HL-60/S4 (cell line): ENCODE measurements at regions not wholly inside any gene's neighbourhood (a gene's known extent, or its start where the extent isn't known, plus 50 kb on each side); places are given as distances from the start of the nearest gene placed in this dataset.
"Not testable (repeated sequence)": the region's sequence is repeated elsewhere in the genome, so short reads cannot be mapped to it uniquely, and the experiment has no call there.

Source experiments
- in situ Hi-C: fragments of 300-500 bp; cut with MboI; formaldehyde crosslinking; loops from 2 replicates; pipeline ENCODE4 v1.14.3; 2022; ENCODE audit warnings: low sequenced_read_pairs

DNA sequence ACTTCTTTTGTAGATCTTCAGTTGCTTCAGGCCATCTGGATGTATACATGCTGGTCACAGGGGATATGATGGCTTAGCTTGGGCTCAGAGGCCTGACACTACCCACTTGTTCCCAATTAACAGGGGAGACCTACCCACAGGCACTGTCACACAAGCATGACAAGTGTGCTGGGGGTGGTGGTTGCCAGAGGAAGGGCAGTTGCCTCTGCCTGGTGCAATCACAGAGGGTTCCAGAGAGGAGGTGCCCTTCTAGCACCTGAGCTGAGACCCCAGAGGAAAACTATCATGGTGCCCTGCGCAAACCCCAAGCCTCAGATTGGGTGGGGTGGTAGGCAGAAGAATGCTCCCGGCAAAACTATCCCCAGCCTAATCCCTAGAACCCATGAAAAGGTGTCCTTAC, 65.6 kb upstream of the NANOS1 start:
- in situ Hi-C loops, result no loop called here

DNA sequence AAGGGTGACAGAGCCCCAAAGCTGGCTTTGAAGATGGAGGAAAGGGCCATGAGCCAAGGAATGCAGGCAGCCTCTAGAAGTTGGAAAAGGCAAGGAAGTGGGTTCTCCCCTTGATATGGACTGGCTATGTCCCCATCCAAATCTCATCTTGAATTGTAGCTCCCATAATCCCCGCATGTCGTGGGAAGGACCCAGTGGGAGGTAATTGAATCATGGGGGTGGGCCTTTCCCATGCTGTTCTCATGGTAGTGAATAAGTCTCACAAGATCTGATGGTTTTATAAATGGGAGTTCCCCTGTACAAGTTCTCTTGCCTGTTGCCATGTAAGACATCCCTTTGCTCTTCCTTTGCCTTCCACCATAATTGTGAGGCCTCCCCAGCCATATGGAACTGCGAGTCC, 65.0 kb upstream of the NANOS1 start:
- in situ Hi-C loops, result not testable (repeated sequence)

DNA sequence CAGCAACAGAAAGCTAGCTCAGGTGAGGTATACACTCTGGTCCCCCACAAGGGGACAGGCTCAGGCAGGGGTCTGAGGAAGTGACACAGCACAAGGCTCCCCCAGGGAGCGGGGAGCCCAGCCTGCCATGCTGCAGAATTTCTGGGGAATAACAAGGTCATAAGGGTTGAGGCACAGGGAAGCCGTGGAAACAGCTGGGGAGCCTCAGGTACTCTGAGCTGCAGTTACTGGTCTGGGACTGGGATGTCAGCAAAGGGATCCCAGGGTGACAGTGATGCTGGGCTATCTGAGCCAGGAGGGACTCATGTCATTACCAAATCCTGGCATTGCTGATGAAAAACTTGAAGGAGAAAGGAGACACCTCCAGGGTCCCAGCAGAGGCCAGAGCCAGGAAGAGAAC, 64.4 kb upstream of the NANOS1 start:
- in situ Hi-C loops, result no loop called here

GRCh38 chr10:118965645-118966044, 63.9 kb upstream of the NANOS1 start:
- in situ Hi-C loops, result no loop called here

DNA sequence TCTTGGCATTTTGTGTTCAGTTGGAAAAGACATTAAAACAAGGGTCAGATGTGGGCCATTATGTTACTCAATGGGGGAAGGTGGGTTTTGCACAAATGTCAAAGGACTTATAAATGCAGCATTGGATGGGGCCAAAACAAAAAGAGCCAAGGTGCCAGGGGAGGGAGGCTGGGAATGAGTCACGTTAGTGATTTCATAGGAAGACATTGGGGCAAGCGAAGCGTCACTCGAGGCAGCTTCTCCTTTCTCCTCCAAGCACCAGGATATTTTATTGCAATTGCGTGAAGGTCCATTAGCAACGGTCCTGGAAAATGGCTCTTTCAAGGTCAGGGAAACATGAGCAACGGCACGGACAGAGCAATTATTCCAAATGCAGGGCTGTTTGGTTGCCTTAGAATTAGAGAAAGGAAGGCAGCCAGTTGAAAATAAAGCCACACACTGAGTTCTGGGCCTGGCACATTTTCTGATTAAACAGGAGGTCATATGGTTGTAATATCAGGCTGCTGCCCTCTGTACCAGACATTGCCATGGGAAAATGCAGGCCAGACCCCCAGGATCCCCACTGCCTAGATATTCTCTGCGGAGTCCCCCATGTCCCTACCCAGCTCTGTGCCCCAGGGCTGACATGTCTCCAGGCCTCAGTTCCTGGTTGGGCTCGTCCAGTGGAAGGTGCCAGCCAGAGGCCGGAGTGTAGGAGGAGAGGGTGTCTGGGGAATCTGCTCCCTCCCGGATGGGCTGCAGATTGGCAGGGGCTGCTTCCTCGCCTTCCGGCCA, 63.3 kb upstream of the NANOS1 start:
- in situ Hi-C loops, result no loop called here

- in situ Hi-C loops, result no loop called here
Observed at GRCh38 chr10:118966850-118967125, 62.7 kb upstream of the NANOS1 start.

DNA sequence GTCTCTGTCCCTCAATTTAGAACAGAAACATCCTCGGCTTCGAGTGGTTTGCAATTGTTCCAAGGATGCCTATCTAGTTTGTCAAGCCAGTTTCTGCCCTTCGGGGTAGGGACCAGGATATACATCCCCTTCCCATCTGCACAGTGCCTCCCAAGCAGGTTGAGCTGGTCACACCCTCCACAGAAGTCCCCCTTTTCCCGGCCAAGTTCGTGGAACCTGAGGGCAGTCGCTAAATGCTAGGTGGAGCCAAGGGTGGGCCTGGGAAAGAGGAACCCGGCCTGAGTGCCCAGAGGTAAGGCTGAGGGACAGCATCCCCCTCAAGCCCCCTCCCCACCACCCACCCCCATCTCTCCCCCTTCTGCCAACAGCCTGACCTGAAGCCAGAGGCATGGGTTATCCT, 62.4 kb upstream of the NANOS1 start:
- in situ Hi-C loops, result no loop called here

DNA sequence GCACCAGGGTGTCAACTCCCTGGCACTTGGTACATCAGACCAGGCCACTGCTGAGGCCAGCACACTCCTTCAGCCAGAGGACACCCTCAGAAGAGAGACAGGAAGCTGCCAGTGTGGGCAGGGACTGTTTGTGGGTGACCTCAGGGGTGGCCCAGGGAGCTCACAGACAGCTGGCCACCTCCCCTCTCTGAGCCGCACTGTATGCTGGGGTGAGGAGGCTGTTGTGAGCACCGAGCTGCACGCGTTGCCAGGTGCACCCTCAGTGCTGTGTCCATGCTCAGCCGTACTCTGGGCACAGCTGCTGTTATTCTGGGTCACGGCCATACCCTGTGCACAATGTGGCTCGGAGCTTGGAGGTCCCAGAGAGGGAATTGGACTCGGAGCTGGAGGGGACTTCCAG, 61.5 kb upstream of the NANOS1 start:
- in situ Hi-C loops, result no loop called here

DNA sequence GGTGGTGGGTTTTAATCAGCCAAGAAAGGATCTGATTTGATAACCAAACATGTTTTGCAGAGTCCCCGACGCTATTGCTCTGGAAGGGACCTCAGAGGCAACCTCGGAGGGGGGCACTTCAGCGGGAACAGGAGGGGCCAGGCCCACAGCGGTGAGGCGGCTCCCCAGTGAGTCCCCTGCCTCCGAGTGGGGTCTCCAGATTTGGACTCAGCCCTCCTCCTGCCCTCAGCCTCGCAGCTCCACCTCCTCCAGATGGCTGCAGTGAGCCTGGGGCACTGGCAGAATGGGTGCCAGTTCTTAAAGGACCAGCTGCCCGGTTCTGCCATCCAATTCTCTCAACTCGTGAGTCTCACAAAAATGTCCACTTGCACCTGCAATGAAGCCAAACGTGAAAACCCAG, 61.0 kb upstream of the NANOS1 start:
- in situ Hi-C loops, result no loop called here

DNA sequence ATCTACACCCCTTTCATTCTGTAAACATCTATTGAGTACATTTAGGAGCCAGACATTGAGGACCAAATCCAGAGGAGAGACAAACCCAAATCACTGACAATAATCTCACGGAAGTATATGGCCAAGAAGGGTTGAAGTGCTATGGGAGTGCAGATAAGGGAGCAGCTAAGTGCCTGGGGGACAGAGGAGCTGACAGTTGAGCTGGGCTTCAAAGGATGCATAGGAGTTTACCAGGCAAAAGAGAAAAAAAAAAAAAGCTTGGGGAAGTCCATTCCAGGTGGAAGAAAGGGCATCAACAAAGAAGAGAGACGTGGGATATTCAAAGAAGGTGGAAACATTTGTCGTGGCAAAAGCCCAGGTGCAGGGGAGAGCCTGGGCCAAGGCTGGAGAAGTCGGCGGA, 60.5 kb upstream of the NANOS1 start:
- in situ Hi-C loops, result no loop called here

GRCh38 chr10:118970770-118971169, 58.7 kb upstream of the NANOS1 start:
- in situ Hi-C loops, result no loop called here

DNA sequence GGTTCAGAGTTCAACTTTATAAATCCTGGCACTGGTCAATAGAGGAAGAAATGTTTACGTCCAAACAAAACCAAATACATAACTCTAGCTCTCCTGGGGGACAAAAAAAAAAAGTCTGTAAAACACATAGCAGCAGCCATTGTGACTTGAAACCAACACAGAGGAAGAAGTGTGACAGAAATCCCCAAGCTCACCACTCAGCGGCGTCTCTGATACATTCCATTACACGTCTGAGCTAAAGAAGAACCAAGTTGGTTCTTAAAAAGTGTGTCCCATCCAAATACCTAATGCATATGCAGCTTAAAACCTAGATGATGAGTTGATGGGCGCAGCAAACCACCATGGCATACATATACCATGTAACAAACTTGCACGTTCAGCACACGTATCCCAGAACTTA, 58.3 kb upstream of the NANOS1 start:
- in situ Hi-C loops, result no loop called here

- in situ Hi-C loops, result no loop called here
Observed at GRCh38 chr10:118971876-118972275, 57.6 kb upstream of the NANOS1 start.

DNA sequence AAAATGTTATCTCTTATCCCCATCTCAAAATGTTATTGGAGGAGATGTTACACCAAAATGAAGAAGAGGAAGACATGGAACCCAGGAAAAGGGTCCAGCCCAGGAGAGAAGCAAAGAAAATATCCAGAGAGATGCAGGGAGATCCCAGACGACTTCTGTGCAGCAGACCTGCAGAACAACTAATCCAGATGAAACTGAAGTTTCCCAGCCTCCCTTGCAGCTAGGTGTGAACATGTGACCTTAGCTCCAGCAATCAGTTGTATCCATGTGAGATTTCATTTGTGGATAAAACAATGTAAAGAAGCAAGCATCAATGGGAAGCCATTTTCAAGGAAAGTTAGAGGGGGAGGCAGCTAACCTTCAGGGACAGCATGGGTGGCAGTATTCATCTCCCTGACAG, 55.8 kb upstream of the NANOS1 start:
- in situ Hi-C loops, result no loop called here

DNA sequence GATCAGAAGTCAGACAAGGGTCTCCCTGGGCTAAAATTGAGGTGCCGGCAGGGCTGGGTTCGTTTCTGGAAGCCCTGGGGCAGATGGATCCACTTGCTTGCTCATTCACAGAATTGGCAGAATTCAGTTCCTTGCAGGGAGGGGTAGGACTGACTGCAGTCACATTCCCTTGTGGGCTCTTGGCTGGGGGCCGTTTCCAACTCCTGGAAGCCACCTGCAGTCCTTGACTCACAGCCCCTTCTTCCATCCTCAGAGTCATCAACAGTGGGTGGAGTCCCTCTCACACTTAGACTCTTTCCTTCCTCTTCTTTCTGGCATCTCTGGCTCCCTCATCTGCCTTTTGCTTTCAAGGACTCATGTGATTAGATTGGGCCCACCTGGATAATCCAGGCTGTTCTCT, 54.6 kb upstream of the NANOS1 start:
- in situ Hi-C loops, result no loop called here

DNA sequence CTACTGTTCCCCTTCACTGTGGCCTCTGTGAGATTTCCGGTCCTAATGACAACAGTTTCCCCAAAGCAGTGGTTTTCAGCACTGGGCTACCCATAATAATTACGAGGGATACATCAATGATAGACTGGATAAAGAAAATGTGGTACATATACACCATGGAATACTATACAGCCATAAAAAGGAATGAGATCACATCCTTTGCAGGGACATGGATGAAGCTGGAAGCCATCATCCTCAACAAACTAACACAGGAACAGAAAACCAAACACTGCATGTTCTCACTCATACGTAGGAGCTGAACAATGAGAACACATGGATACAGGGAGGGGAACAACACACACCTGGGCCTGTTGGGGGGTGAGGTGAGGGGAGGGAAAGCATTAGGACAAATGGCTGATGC, 53.3 kb upstream of the NANOS1 start:
- in situ Hi-C loops, result not testable (repeated sequence)

DNA sequence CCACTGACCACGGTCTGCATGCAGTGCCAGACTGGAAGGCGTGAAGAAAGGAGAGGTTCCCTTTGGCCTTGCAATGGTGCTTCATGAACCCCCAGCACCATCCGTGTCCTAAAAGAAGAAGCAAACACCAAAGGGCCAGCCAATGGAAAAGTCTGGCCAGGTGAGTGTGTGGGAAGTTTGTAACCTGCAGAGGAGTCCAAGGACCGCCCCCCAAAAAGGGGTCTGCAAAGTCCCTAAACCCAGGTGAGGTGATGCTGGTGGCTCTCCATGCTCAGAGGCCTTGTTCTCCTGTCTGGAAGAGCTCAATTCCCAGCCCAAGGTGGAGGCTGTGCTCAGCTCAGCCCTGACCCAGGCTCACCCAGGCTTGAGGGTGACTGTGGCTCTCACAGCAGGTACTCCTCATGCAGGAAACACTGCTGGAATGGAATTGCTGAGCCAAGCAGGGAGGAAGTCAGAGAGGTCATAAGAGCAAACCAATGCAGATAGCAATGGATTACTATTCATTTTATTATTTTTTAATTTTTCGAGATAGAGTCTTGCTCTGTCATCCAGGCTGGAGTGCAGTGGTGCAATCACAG, 52.4 kb upstream of the NANOS1 start:
- in situ Hi-C loops, result no loop called here

DNA sequence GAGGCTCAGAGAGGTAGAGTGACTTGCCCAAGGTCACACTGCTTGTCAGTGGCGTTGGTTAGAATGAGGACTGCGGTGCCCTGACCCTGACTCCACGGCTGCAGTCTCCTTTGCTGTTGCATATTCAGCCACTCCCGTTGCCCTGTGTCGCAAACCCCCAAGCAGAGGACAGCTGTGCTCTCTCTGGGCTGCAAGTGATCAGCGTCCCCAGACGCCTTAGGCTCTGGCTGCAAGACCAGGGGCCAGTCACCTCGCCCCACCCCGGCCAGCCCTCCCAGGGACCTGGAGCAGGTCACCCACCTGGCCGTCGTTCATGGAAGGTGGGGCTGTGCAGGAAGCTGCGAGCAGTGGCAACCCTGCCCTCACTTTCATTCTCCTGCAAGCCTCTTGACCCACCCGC, 51.7 kb upstream of the NANOS1 start:
- in situ Hi-C loops, result no loop called here

GRCh38 chr10:118978316-118978997, 51.1 kb upstream of the NANOS1 start:
- in situ Hi-C loops, result no loop called here

DNA sequence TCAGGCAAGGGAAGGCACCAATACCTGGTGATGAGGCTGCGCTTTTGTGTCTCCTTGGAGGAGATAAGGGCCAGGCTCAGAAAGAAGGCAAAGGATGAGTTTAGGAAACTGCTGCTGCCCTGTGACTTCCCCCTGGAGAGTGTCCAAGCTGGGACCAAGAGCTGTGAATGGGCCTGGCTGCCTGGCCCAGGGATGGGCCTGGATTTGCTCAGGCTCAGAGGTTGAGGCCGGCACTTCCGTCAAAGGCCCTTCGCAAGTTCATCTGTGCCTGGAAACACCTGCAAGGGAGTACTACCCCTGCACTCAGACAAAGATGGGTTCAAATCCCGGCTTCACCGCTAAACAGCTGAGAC, 50.5 kb upstream of the NANOS1 start:
- in situ Hi-C loops, result no loop called here

- in situ Hi-C loops, result no loop called here
Observed at GRCh38 chr10:118979661-118980060, 49.9 kb upstream of the NANOS1 start.
